GM10266 (cell line): ENCODE measurements at regions not wholly inside any gene's neighbourhood (a gene's known extent, or its start where the extent isn't known, plus 50 kb on each side); places are given as distances from the start of the nearest gene placed in this dataset.

Source experiments
- DNase-seq: peaks from one replicate; pipeline ENCODE4 v3.0.0; 2012; ENCODE audit errors: extremely low spot score
- CTCF ChIP-seq: IDR thresholded peaks from 2 replicates; pipeline ENCODE4 v1.5.1; 2012; ENCODE audit warnings: mild to moderate bottlenecking, low read depth; ENCODE audit not compliant: control insufficient read depth, insufficient read depth; ENCODE audit errors: missing control alignments

GRCh38 chr16:64627781-64628180, 494.1 kb downstream of the CDH11 start:
- DNase-seq, result no peak
- no peak for TF ChIP-seq CTCF

- DNase-seq, result no peak
- TF ChIP-seq CTCF, result no peak
Measured at GRCh38 chr16:64627288-64627687, 494.6 kb downstream of the CDH11 start.

- no peak for TF ChIP-seq CTCF
- DNase-seq, result no peak
Measured at GRCh38 chr16:64626776-64627175, 495.1 kb downstream of the CDH11 start.

GRCh38 chr16:64621616-64622015, 500.2 kb downstream of the CDH11 start:
- TF ChIP-seq CTCF, result no peak
- no peak for DNase-seq

GRCh38 chr16:64617836-64618476, 503.9 kb downstream of the CDH11 start:
- DNase-seq, result no peak
- no peak for TF ChIP-seq CTCF

GRCh38 chr16:64615630-64616280, 506.1 kb downstream of the CDH11 start:
- DNase-seq, result no peak
- TF ChIP-seq CTCF, result no peak

- TF ChIP-seq CTCF, result no peak
- DNase-seq, result no peak
Measured at GRCh38 chr16:64596196-64596595, 525.7 kb downstream of the CDH11 start.
